HEK293 (cell line): ENCODE measurements at regions not wholly inside any gene's neighbourhood (a gene's known extent, or its start where the extent isn't known, plus 50 kb on each side); places are given as distances from the start of the nearest gene placed in this dataset.

Source experiments
- CTCF ChIA-PET: fragments of 350-600 bp; formaldehyde crosslinking; extraction: SDS; loops from one replicate; lab custom pipeline; 2021; ENCODE audit warnings: antibody characterized with exemption; lab: Yijun Ruan, JAX
- POLR2A ChIA-PET: fragments of 300-600 bp; formaldehyde crosslinking; extraction: SDS; loops from one replicate; lab custom pipeline; 2020; ENCODE audit warnings: antibody characterized with exemption, inconsistent platforms; lab: Yijun Ruan, JAX
- H3K27ac ChIP-seq: fragments of 200-500 bp; sonication (Bioruptor generic); 2 replicates; pipeline ENCODE4 v1.5.1; 2014; ENCODE audit warnings: low read depth, low read length, control low read depth, inconsistent platforms; ENCODE audit errors: extremely low read depth
- H3K36me3 ChIP-seq, 2 experiments: fragments of 200-500 bp in 1 of 2; sonication (Bioruptor generic) in 1 of 2; 1 replicate in 1 of 2; 2 replicates in 1 of 2; pipeline ENCODE4 v1.5.1; 2014 to 2017; ENCODE audit warnings: inconsistent platforms in 2 of 2, low read length in 2 of 2; ENCODE audit not compliant: control insufficient read depth in 2 of 2, insufficient read depth in 1 of 2
- H3K4me1 ChIP-seq: fragments of 200-500 bp; sonication (Bioruptor generic); 2 replicates; pipeline ENCODE4 v1.5.1; 2014; ENCODE audit warnings: mild to moderate bottlenecking, low read length, inconsistent platforms; ENCODE audit not compliant: control insufficient read depth, insufficient read depth
- H3K4me3 ChIP-seq: 2 replicates; pipeline ENCODE4 v1.5.1; 2011; ENCODE audit warnings: low read depth, mild to moderate bottlenecking, control low read depth, low read length, moderate library complexity
- H3K9me3 ChIP-seq: fragments of 200-500 bp; sonication (Bioruptor generic); 2 replicates; pipeline ENCODE4 v1.5.1; 2014; ENCODE audit warnings: low read depth, low read length, inconsistent platforms; ENCODE audit not compliant: control insufficient read depth, insufficient read depth
- PATZ1 ChIP-seq: fragments of 450-650 bp; formaldehyde crosslinking; IDR thresholded peaks from 2 replicates; pipeline ENCODE4 v1.5.1; 2016; ENCODE audit warnings: missing biosample characterization, missing genetic modification characterization
- PRDM1 ChIP-seq: fragments of 450-650 bp; formaldehyde crosslinking; IDR thresholded peaks from 2 replicates; pipeline ENCODE4; 2016; ENCODE audit warnings: missing biosample characterization, missing genetic modification characterization
- SP2 ChIP-seq: fragments of 450-650 bp; formaldehyde crosslinking; IDR thresholded peaks from 2 replicates; pipeline ENCODE4 v1.5.1; 2016; ENCODE audit warnings: missing biosample characterization, missing genetic modification characterization
- SP3 ChIP-seq: fragments of 450-650 bp; formaldehyde crosslinking; IDR thresholded peaks from 2 replicates; pipeline ENCODE4 v1.5.1; 2016; ENCODE audit warnings: missing biosample characterization, missing genetic modification characterization
- ZFP3 ChIP-seq: fragments of 450-650 bp; formaldehyde crosslinking; IDR thresholded peaks from 2 replicates; pipeline ENCODE4 v1.5.1; 2016; ENCODE audit warnings: low read depth, missing biosample characterization, missing genetic modification characterization
- ZNF133 ChIP-seq: fragments of 450-650 bp; formaldehyde crosslinking; IDR thresholded peaks from 2 replicates; pipeline ENCODE4 v1.5.1; 2016; ENCODE audit warnings: missing biosample characterization, missing genetic modification characterization
- ZNF146 ChIP-seq: fragments of 450-650 bp; formaldehyde crosslinking; IDR thresholded peaks from 2 replicates; pipeline ENCODE4 v1.5.1; 2016; ENCODE audit warnings: missing biosample characterization, missing genetic modification characterization
- ZNF175 ChIP-seq: fragments of 450-650 bp; formaldehyde crosslinking; IDR thresholded peaks from 2 replicates; pipeline ENCODE4 v1.5.1; 2016; ENCODE audit warnings: missing biosample characterization, missing genetic modification characterization
- ZNF18 ChIP-seq: fragments of 450-650 bp; formaldehyde crosslinking; IDR thresholded peaks from 2 replicates; pipeline ENCODE4 v1.5.1; 2016; ENCODE audit warnings: missing biosample characterization, missing genetic modification characterization
- ZNF24 ChIP-seq: fragments of 450-650 bp; formaldehyde crosslinking; IDR thresholded peaks from 2 replicates; pipeline ENCODE4 v1.5.1; 2016; ENCODE audit warnings: missing biosample characterization, missing genetic modification characterization
- ZNF302 ChIP-seq: fragments of 450-650 bp; formaldehyde crosslinking; IDR thresholded peaks from 2 replicates; pipeline ENCODE4 v1.5.1; 2016; ENCODE audit warnings: missing biosample characterization, missing genetic modification characterization, low read depth
- ZNF37A ChIP-seq: fragments of 450-650 bp; IDR thresholded peaks from 2 replicates; pipeline ENCODE4 v1.5.1; 2018; ENCODE audit warnings: missing biosample characterization, missing genetic modification characterization
- ZNF423 ChIP-seq: fragments of 450-650 bp; formaldehyde crosslinking; IDR thresholded peaks from 2 replicates; pipeline ENCODE4 v1.5.1; 2016; ENCODE audit warnings: missing biosample characterization, missing genetic modification characterization
- ZNF518A ChIP-seq: fragments of 450-650 bp; formaldehyde crosslinking; conservative IDR thresholded peaks from 2 replicates; pipeline ENCODE4 v1.5.1; 2016; ENCODE audit warnings: low read depth, missing biosample characterization, missing genetic modification characterization
- ZNF548 ChIP-seq: fragments of 450-650 bp; formaldehyde crosslinking; IDR thresholded peaks from 2 replicates; pipeline ENCODE4 v1.5.1; 2016; ENCODE audit warnings: missing biosample characterization, missing genetic modification characterization
- ZNF549 ChIP-seq: fragments of 450-650 bp; IDR thresholded peaks from 2 replicates; pipeline ENCODE4 v1.5.1; 2018; ENCODE audit warnings: missing biosample characterization, missing genetic modification characterization, mild to moderate bottlenecking, inconsistent platforms, moderate library complexity
- ZNF837 ChIP-seq: fragments of 450-650 bp; formaldehyde crosslinking; IDR thresholded peaks from 2 replicates; pipeline ENCODE4 v1.5.1; 2016; ENCODE audit warnings: missing biosample characterization, missing genetic modification characterization
- ZNF843 ChIP-seq: fragments of 450-650 bp; formaldehyde crosslinking; IDR thresholded peaks from 2 replicates; pipeline ENCODE4 v1.5.1; 2016; ENCODE audit warnings: missing biosample characterization, missing genetic modification characterization

- POLR2A ChIA-PET: no interaction called here
These were observed 193.9 kb upstream of the HMCN1 start for GRCh38 chr1:185540295-185540694.

More at GRCh38 chr1:185540295-185540694, 193.9 kb upstream of the HMCN1 start:
- H3K9me3 ChIP-seq: no peaks in the 10 kb centered on the region
- no peaks in the 10 kb centered on the region for H3K36me3 ChIP-seq
- H3K27ac ChIP-seq: no peak overlapping the region
- CTCF ChIA-PET: no interaction called here
- H3K4me3 ChIP-seq: no peak overlapping the region
- TF ChIP-seq ZNF175 (tag by site-specific recombination) (no peak), ZNF133 (no peak), ZNF24 (tag by site-specific recombination) (no peak), PRDM1 (tag by site-specific recombination) (no peak), ZNF302 (tag by site-specific recombination) (no peak), PATZ1 (tag by site-specific recombination) (no peak), ZNF37A (tag by site-specific recombination) (no peak), ZNF837 (tag by site-specific recombination) (no peak), SP3 (tag by site-specific recombination) (no peak), ZNF146 (no peak), ZNF18 (no peak), SP2 (no peak), ZNF843 (tag by site-specific recombination) (no peak), ZNF548 (tag by site-specific recombination) (no peak), ZFP3 (tag by site-specific recombination) (no peak), ZNF423 (tag by site-specific recombination) (no peak), ZNF549 (tag by site-specific recombination) (no peak), ZNF518A (tag by site-specific recombination) (no peak)
- H3K4me1 ChIP-seq: no peaks in the 10 kb centered on the region
